ENCODE measurements at regions not wholly inside any gene's neighbourhood (a gene's known extent, or its start where the extent isn't known, plus 50 kb on each side); places are given as distances from the start of the nearest gene placed in this dataset.

DNA sequence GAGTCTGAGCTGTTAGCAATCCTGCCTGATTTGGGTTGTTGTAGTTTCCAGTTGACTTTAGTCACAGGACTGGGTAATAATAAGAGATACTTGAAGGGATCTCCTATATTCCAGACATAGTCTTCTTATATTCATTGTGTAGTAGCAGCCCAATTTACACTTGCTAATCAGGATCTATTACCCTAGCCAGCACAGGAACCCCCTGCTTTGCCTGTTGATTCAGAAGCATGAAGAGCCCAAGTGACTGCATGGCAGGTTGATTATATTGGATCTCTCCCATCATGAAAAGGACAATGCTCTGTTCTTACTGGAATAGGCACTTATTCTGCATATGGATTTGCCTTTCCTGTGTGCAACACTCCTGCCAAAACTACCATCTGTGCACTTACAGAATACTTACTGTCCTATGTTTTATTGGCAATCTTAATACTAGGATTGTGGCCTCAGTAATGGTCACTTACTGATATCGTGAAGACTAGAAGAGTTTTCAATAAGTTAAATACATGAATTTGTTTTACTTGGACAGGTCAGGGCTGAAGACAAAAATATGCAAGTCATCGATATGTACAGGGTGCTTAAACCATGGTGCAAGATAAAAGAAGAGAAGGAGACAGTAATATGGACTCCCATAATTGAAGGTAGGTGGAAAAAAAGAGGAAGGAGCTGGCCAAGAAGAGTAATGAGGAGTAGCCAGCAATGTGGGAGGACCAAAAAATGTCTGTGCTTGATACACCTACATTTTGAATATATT, 304.1 kb downstream of the MCTP2 start:
- H3K27me3 ChIP-seq = no peaks in the 10 kb centered on the region
- DNase-seq (ENCODE audit: low read depth in 1 of 2, low spot score in 1 of 2) = no peak
- no peaks in the 10 kb centered on the region for H3K36me3 ChIP-seq
- H3K4me3 ChIP-seq = no peak overlapping the region
- H3K4me1 ChIP-seq (ENCODE audit: low read depth) = peaks cover 11% of the 10 kb centered on the region
- H3K9me3 ChIP-seq (ENCODE audit: low read depth) = no peaks in the 10 kb centered on the region
- H3K27ac ChIP-seq = no peak overlapping the region
- TF ChIP-seq, protein P1, sequence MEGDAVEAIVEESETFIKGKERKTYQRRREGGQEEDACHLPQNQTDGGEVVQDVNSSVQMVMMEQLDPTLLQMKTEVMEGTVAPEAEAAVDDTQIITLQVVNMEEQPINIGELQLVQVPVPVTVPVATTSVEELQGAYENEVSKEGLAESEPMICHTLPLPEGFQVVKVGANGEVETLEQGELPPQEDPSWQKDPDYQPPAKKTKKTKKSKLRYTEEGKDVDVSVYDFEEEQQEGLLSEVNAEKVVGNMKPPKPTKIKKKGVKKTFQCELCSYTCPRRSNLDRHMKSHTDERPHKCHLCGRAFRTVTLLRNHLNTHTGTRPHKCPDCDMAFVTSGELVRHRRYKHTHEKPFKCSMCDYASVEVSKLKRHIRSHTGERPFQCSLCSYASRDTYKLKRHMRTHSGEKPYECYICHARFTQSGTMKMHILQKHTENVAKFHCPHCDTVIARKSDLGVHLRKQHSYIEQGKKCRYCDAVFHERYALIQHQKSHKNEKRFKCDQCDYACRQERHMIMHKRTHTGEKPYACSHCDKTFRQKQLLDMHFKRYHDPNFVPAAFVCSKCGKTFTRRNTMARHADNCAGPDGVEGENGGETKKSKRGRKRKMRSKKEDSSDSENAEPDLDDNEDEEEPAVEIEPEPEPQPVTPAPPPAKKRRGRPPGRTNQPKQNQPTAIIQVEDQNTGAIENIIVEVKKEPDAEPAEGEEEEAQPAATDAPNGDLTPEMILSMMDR (IDR thresholded peaks at IDR 0.05; ENCODE audit: low read depth, low read length) = no peak

DNA sequence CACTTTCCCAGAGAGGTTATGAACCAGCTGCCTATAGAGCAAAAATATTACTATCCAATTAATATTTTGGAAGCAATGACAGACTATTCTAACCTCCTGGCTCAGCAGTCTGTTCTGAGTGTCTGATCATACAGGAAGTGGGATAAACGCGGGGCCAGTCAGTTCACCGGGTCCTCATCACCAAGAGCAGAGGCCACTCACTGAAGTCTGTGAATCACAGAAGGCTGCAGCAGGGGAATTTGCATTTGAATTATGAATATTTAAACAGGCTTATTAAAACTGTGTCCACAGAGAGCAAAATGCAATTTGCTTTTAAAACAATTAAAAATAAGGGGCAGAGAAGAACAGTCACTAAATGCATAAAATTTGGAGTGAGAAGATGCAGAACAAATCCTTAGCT, 305.2 kb downstream of the MCTP2 start:
- peaks cover under 1% of the 10 kb centered on the region for H3K4me1 ChIP-seq (ENCODE audit: low read depth)
- no peak overlapping the region for H3K4me3 ChIP-seq
- H3K9me3 ChIP-seq (ENCODE audit: low read depth) = no peaks in the 10 kb centered on the region
- no peak for DNase-seq (ENCODE audit: low read depth in 1 of 2, low spot score in 1 of 2)
- TF ChIP-seq, protein P1 (IDR thresholded peaks at IDR 0.05; ENCODE audit: low read depth, low read length) = no peak
- no peaks in the 10 kb centered on the region for H3K27me3 ChIP-seq
- H3K36me3 ChIP-seq = no peaks in the 10 kb centered on the region
- H3K27ac ChIP-seq = no peak overlapping the region

DNA sequence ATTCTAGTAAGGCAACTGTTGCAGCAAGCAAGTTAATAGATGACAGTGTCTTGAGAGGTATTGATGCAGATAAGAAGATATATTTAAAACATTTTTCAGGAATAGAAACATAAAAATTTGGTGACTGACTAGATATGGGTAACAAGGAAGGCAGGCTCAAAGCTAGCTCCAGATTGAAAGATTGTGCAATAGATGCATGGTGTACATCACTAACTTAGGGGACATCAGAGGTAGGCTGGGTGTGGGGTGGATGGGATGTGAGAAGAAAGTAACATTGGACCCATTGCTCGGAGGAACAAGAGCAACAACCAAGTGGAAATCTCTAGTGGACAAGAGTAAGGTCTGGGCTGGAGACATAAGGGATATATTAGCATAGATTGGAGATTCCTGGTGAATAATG, 306.9 kb downstream of the MCTP2 start:
- no peak overlapping the region for H3K4me3 ChIP-seq
- H3K9me3 ChIP-seq (ENCODE audit: low read depth) = no peaks in the 10 kb centered on the region
- DNase-seq (ENCODE audit: low read depth in 1 of 2, low spot score in 1 of 2) = no peak
- no peaks in the 10 kb centered on the region for H3K36me3 ChIP-seq
- TF ChIP-seq, protein P1 (IDR thresholded peaks at IDR 0.05; ENCODE audit: low read depth, low read length) = no peak
- H3K27ac ChIP-seq = no peak overlapping the region
- H3K27me3 ChIP-seq = no peaks in the 10 kb centered on the region
- no peaks in the 10 kb centered on the region for H3K4me1 ChIP-seq (ENCODE audit: low read depth)

GRCh38 chr15:94542391-94542790, 311.0 kb downstream of the MCTP2 start:
- Histone ChIP-seq H3K9me3 (ENCODE audit: low read depth) (no peaks in the 10 kb centered on the region), H3K4me3 (no peak overlapping the region), H3K4me1 (ENCODE audit: low read depth) (no peaks in the 10 kb centered on the region), H3K27me3 (no peaks in the 10 kb centered on the region), H3K36me3 (no peaks in the 10 kb centered on the region), H3K27ac (no peak overlapping the region)
- TF ChIP-seq, protein P1 (IDR thresholded peaks at IDR 0.05; ENCODE audit: low read depth, low read length) = no peak
- DNase-seq (ENCODE audit: low read depth in 1 of 2, low spot score in 1 of 2) = no peak

DNA sequence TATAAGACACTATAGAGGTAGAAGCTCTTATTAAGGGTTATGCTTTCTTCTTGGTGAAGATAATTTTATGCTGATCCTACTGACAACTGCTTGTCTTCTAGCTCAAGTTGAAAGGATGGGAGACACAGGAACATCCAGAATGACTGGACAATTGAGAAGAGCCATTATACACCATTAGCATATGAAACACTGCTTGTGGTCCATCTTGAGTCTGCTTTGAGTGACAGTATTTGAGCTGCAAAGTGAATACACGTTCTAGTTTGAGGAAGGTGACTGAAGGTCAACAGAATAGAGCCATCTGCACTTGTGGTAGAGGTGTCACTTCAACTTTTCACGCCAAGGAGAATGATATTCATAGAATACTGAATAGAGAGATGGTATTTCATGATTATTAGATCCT, 315.4 kb downstream of the MCTP2 start:
- no peak overlapping the region for H3K27ac ChIP-seq
- H3K4me3 ChIP-seq = no peak overlapping the region
- no peak for DNase-seq (ENCODE audit: low read depth in 1 of 2, low spot score in 1 of 2)
- no peaks in the 10 kb centered on the region for H3K36me3 ChIP-seq
- no peaks in the 10 kb centered on the region for H3K27me3 ChIP-seq
- TF ChIP-seq, protein P1 (IDR thresholded peaks at IDR 0.05; ENCODE audit: low read depth, low read length) = no peak
- no peaks in the 10 kb centered on the region for H3K4me1 ChIP-seq (ENCODE audit: low read depth)
- H3K9me3 ChIP-seq (ENCODE audit: low read depth) = no peaks in the 10 kb centered on the region

Data from cardiac muscle cell (in vitro differentiated cells and primary cell).